ENCODE measurements at regions not wholly inside any gene's neighbourhood (a gene's known extent, or its start where the extent isn't known, plus 50 kb on each side); places are given as distances from the start of the nearest gene placed in this dataset.

DNA sequence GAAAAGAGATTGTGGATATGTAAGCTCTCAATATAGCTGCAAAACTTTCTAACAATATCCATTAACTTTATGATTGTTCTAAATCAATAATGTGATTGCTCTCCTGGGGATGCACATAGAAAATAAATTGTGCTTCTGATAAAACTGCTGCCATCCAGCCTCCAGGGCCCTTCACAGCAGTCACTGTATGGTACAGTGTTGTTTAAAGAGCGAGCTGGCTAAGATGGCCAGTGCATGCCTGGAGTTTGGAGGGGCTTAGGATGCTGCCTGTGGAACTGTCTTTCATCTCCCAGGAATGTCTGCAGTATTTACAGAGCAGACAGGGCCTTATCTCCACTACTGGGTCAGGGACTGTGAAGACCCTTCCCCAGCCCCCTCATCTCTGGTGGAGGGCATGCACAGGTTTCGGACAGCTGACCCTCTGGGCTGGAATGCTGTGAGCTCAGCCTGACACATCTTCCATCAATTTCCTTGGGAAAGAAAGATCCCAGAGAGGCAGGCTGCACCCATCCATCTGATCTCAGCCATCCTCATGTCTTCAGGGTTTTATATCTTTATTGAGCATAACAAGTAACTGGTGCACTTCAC is 137.0 kb downstream of the PLPP3 start:
- DNase-seq: no peak

DNA sequence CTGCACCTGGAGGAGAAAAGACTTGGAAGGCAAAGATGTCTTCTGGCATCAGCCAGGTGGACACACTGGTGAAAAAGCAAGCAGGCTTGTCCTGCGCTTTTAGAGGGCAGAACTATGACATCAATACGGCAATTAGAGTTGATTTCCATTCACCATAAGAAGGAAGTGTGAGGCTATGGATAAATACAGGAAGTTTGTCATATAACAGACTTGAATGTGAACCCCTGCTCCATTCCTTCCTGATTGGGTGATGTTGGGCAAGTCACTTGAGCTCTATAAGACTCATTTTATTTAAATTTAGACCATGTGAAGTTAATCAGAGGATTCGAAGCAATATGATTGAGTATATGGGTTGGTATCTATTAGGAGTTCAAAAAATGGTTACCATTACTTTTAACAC is 137.8 kb downstream of the PLPP3 start:
- no peak for DNase-seq

DNA sequence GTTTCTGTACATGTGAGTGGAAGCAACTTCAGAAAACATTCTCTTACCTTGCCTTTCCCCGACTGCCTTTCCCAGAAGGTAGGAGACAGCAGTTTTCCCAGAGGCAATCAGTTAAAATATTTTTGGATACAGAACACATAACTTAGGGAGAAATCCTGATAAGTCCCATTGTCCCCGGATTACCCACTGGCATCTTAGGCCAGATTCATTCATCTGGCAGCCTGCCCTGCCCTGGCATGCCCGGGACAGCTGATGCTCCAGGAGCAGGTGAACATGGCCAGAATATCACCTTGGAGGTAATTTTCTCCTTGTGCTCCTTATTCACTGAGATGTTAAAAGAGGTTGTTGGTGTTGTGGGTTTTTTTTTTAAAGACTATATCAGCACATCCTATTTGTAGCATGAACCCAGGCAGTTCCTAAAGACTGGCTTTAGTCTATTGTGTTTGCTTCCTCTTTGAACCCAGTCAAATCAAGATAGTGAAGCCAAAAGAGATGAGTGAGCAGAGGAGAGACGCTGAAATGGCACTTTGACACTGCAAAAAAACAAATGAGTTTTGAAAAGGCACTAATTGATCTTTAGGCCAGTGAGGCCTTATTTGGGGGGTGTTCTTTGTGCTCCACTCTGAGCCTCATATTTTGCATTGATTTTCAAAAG is 139.6 kb downstream of the PLPP3 start:
- no peak for DNase-seq

DNA sequence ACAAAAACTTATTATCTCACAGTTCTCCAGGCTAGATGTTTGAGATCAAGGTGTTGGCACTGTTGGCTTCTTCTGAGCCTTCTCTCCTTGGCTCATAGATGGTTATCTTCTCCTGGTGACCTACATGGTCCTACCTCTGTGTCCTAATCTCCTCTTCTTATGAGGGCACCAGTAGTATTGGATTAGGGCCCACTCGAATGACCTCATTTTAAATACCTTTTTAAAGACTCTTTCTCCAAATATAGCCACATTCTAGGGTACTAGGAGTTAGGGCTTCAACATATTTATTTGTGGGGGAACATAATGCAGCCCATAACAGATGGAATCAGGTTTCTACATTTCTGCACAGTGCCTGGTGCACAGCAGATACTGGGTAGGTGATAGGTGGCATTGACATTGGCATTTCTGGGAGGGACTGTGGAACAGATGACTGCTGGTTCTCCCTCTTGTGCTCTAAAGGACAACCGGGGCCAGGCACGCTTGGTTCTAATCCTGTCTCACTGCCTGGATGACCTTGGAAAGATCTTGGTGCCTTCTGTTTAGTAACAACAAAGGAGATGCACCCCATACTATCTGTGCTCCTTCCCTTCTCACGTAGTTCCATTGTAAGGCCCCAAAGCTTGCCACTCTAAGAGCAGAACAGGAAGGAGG is 140.3 kb downstream of the PLPP3 start:
- DNase-seq: no peak

DNA sequence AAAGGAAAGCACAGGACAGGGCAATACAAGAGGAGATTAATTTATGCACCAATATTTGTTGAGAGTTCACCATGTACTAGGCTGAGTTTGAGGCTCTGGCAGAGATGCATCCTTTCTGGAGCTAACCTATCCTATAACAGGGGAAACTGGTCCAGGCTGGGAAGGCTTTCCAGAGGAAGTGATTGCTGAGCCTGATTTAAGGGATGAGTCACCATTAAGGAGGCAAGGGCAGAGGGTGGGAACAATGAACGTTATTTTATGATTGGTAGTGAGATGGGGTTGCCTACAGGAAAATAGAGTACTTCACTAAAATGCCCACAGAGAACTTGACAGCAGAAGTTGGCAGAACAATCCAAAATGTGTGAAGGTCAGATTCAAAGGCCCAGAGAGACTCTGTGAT is 141.4 kb downstream of the PLPP3 start:
- no peak for DNase-seq

DNA sequence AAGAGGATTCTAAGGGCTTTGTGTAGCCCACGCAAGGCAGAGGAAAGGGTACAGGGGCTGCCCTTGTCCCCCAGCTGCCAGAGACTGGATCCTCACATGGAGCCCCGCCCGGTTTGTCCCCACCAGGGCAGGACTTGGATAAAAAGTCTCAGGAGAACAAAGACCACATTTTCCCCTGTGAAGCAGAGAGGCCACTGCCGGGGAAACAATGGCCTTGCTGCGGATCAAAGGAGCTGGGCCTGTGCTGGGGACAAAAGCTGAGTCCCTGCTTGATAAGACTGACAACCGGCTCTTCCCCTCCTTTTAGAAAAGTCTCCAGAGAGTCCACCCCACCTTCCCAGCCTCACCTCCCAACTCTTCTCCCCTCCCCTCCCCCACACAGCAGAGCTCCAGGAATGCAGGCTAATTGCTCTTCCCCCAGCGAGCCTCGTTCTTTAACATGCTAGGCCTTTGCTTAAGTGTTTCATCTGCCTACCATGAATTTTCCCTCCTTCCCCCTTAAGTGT is 142.4 kb downstream of the PLPP3 start:
- no peak for DNase-seq

DNA sequence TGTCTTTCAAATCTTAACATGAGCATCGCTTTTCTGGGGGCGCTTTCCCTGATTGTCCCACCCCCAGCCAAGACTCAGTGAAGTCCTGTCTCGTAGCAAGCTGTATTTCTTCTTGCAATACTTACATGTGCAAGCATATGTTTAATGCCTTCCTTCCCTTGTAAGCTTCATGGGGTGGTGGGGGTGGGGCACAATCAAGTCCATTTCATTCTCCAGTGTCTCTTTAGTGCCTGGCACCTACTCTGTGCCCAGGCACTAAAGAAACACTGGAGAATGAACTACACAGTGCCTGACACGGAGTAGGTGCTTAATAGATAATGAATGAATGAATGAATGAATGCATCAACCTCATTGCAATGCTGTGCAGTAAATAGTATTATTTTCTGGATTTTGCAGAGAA is 143.1 kb downstream of the PLPP3 start:
- DNase-seq: no peak

DNA sequence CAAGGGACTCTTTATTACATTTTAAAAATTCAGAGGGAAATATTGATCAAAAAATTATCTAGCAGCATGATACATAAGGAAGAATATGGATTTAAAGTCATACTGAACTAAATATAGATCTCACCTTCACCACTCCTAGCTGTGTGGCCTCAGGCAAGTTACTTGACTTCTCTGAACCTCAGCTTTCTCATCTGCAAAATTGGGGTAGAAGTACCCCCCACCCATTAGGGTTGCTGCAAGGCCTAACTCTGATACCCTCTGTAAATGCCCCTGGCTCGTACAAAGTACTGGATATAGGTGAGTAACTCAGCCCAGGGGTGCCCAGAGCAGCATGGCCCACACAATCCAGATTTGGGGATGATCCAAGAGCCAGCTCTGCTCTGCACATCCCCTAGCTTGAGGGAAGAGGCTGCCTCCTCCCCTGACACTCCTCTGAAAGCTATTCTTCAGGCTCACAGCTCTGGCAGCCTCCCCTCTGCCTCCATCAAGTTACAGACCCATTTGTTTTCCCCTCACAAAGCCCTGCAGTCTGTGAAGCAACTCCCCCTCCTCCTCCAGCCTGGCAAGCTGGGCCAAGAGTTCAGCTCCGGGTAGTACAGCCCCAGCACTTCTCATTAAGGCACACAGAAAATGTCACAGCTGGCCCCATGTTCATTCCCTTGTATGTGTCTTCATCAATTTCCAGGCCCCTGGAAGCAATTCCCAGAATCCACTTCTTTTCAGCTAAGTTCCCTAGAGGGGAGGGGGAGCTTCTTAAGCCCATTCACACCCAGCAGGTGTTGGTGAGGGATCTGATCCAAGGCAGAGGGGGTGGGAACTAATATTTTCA is 143.7 kb downstream of the PLPP3 start:
- peak in 1 of 2 experiments; percentile 47 for DNase-seq

DNA sequence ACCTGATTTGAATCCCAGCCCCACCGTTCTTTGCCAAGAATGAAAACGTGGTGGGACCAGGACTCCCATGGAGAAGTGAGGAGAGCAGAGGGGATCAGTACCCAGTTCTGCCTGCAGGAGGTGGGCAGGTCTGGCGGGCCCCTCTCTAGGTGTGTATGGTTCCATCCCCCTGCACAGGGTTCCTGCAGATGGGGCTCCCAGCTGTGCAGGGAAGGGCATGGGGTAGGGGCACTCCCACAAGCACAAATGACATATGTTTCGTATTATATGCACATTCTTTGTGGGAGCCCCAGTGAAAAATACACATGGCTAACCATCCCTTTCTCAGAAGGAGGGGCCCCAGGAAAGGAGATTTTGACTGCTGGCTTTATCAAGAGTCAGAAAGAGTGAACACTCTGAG is 144.6 kb downstream of the PLPP3 start:
- DNase-seq: no peak

DNA sequence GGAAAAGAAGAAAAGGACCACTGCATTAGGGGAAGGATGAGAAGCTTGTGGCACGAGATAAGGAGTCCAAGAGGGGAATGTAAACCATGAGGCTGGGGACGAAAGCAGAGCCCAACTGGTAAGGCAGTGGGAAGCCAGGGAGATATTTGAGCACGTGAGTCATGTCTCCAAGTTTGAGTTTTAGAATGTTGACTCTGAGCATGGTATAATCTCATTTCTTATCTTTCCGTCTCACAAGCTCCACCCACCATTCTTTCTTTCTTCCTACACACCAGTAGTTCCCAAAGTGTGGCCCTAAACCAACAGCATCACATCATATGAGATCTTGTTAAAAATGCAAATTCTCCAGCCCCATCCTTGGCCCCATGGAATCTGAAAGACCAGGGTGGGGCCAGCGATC is 145.3 kb downstream of the PLPP3 start:
- no peak for DNase-seq

DNA sequence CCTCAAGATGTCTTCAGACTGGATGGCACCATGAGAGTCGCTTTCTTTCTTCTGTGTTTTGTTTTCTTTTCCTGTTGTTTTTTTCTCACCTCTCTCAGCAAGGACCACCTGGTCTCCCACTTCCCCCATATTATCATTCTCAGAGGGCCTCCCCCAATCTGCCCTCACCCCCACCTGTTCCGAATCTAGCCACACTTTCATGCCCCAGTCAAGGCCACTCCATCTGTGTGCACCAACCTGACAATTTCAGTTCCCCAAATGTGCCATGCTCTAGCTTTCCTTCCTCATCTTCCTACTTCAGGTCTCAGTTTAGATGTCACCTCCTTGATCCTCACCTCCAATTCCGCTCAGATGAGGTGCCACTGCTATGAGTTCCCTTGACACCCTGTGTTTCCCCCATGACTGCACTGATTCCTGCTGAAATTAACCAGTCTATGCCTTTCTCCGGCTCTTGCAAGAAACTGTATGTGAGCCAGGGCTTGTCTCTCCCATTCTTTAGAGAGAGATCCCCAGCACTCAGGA is 146.2 kb downstream of the PLPP3 start:
- DNase-seq: no peak

DNA sequence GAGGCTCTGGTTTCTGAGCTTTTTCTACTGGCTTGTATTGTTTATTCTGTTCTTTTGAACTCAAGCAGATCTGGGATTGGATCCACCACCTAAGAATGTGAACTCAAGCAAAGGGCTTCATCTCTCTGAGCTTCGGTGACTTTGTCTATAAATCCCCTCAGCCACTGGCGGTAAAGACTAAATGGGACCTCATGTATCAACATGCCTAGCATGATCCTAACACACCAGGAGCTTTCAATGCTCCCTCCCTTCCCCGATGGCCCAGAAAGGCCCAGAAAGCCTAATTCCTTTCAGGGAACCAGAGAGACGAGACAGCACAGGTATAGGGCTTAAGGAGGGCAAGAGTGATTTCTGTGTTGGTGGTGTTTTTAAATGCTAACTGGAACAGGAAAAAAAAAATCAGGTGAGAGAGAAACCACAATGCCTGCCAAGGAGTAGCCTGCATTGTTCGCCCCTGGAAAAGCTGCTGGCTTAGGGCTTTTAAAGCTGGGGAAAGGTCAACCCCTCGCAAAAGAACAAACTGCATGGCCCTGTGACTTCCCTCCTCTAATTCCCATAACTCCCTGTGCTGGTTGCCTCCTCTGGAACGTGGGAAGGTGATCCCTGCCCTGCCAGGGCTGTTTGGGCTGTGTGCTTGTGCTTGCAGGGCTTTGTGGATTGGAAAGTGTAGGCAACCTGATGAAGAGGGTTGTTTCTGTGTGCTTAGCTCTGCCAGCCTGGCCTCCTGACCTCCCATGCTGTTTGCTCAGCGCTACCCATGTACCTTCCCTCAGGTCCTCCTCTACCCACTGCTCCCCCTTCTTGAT is 147.0 kb downstream of the PLPP3 start:
- no peak for DNase-seq

DNA sequence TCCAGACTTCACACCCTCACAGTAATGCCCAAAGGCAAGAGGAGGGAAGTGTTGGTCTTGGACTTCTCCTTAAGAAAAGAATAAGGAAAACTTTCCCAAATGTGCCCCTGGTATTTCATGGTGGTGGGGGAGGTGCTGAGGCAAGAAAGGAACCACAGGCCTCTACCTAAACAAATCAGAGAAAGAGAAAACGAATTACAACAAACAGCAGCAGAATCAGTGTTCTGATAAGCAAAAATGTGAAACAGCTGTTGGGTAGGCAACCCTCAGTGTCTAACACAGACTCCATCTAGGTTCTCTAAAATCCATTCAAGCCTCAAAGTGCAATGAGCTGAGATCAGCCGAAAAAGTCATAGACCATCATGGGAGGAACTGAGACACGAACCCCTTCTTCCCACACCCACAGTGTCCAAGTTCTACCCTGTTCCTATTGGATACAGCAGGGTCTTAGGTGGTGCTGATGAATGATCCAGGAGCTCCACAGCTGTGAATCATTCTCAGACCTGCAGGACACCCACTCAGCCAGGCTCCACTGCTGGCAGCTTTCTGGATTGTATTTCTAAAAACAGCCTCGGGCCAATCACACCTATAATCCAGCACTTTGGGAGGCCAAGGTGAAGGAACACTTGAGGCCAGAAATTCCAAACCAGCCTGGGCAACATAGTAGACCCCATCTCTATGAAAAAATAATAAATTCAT is 149.1 kb downstream of the PLPP3 start:
- DNase-seq: no peak

DNA sequence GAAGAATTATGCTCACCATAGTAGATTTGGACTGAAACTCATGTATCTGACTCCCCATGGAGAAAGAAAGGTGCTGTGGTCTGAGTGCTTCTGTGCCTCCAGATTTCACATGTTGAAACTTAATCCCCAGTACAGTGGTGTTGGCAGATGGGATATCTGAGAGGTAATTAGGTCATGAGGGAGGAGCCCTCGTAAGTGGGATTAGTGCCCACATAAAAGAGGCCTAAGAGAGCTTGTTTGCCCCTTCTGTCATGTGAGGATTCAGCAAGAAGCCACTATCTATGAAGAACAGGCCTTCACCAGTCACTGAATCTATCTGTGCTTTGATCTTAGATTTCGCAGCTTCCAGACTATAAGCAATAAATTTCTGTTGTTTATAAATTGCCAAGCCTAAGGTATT is 150.1 kb downstream of the PLPP3 start:
- DNase-seq: peak in 1 of 2 experiments; percentile 39

DNA sequence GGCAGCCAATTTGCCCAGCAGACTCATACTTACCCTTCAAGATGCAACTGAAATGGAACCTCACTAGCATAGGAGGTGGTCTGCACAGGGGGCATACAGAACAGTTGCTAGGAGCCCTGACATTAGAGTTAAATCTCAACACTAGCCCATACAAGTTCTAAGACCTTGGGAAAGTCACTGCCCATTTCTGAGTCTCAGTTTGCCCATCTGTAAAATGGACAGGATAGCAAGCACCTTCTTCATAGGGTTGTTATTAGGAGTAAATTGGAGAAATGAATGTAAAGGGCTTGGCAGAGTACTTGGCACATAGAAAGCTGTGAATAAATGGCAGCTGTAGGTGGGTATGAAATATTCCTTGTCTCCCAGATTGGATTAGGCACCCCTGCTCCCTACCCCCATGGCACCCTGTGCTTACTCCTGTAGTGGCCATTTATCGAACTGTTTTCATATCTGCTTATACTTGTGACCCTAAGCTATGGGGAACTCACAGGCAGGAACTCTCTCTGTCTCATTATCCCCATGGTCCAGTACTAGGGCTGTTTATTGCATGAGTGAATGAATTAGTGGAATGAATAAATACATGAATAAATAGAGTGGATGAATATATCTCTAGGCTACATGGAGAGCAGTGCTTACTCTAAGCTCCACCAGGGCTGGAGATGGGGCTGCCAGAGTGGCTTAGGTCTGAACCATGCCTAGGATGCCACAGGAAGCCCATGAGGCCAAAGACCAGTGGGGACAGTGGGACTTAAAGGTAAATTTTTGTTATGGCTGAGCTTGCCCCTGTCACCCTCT is 152.6 kb downstream of the PLPP3 start:
- DNase-seq: no peak

DNA sequence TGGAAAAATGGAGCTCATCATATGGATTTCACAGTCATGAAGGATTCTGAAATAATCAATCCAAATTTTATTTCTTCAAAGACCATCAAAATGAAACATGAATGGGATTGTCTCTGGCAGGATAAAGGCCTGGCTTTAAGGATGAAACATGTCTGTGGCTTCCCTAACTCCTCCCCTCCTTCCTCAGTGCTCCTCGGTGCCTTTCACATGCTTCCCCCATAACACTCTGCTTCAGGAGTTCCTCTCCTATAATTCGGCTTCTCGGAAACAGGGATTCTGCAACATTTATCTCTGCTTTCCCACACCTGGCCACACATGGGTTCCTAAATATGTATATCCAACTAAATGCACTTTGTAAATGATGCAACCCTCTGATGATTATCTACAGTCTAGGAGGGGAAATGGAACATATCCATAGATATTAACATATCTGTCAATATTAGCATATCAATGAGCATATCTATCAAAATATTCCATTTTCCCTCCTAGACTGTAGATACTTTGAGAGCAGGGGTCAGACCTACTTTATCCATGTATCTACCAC is 153.8 kb downstream of the PLPP3 start:
- no peak for DNase-seq

DNA sequence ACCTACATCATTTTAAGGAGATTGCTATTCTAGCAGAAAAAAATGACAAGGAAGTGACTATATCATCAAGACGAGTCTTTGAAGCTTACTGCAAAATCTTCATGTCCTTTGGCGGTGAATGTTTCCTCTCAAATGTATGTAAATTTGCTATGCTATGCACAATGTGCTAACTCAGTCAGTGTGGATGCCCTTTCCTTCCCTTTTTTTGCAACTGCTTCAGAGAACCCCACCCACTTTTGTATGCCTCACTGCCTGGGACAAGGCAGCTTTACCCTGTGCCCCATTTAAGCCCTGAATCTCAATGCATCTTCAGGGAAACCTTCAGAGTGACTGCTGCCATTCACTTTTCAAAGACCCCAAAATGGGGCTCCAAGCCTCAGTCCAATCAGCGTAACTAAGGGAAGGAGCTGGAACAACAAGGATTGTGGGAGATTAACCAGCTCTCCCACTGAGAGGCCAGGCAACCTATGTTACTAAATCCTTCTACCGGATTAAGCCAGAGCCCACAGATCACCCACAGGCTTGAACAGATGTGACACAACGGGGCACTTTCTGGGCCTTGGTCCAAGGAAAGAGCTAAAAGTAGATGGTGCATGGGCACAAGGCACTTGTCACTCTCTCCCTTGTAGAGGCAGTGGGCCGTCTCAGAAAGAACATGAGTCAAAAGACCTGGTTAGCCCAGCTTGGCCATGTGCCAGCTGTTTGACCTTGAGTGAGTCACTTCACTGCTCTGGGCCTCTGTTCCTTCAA is 154.4 kb downstream of the PLPP3 start:
- peak; percentile 57 to 95 for DNase-seq

DNA sequence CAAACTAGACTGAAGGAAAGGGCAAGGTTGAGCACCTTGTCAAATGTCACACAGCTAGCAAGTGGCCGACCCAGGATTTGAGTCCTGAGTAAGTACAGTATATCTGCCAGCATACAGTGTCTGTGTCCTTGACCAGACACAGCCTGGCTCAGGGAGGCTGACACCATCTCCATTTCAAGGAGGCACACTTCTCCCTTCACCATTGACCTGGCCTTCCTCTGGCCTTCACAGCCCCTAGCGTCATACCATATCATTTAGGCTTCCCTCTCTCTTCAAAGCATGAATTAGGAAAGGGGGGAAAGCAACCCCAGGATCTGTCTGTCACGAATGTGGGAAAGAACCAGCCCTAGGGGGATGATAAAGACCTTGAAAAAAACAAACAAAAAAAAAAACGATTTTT is 155.6 kb downstream of the PLPP3 start:
- no peak for DNase-seq

DNA sequence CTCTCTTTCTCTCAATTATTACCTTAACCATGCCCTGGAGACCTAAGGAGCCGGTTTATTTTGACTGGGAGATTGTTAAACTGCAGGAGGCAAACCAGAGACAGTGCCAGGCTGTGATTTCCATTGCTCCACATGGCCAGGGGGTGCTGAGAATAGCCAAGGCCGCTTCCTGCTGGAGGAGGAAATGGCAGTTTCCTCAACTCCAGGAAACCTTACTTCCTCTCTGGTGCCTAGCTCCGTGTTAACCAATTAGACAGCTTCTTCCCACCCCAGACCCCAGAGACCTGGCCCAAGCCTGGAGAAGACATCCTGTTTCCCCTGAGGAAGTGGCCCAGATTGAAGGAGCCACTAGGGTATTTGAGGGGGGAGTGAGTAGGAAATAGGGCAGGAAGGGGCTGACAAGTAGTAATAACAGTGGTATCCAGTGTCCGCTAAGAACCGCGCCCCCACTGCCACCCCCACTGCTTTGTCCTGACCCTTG is 161.2 kb downstream of the PLPP3 start:
- no peak for DNase-seq

DNA sequence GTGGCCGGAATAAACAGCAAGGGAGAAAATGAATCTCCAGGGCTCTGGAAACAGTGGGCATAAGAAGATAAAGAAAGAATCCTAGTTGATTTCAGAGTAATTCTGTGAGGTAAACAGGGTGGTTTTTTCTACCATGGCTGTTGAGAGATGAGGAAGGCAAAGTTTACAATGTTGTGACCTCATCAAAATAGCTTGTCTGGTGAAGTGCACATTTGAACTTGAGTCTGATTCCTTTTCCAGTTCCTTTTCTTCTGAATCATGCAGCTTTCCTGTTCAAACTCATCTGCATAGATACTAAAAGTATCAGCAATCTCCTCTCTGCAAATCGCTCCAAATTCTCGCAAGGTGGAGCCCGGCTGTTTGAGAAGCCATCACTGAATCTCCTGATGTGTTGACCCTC is 161.7 kb downstream of the PLPP3 start:
- DNase-seq: no peak
